SK-N-MC (cell line): ENCODE measurements at regions not wholly inside any gene's neighbourhood (a gene's known extent, or its start where the extent isn't known, plus 50 kb on each side); places are given as distances from the start of the nearest gene placed in this dataset.

ENCODE experiments used
- DNase-seq: peaks from one replicate; pipeline ENCODE4 v3.0.0-alpha.2; 2011; ENCODE audit warnings: low read depth, low spot score
- H3K27ac ChIP-seq: fragments of 200-600 bp; sonication (generic); 2 replicates; pipeline ENCODE4 v1.5.1; 2016; ENCODE audit warnings: mixed run types
- H3K36me3 ChIP-seq: fragments of 200-600 bp; sonication (generic); 2 replicates; pipeline ENCODE4 v1.6.1; 2017; ENCODE audit warnings: antibody characterized with exemption, low read length, mixed read lengths; ENCODE audit not compliant: insufficient read depth
- H3K4me3 ChIP-seq: fragments of 200-600 bp; sonication (generic); 2 replicates; pipeline ENCODE4 v1.5.1; 2016
- H3K9ac ChIP-seq: fragments of 200-600 bp; sonication (generic); 2 replicates; pipeline ENCODE4 v1.8.0; 2017; ENCODE audit warnings: mixed run types, mixed read lengths; ENCODE audit not compliant: insufficient read length
- H3K9me3 ChIP-seq: fragments of 200-600 bp; sonication (generic); 2 replicates; pipeline ENCODE4 v1.6.1; 2017; ENCODE audit warnings: low read depth, mild to moderate bottlenecking, antibody characterized with exemption, low read length, moderate library complexity, mixed read lengths
- EZH2 ChIP-seq: fragments of 200-600 bp; sonication (generic); IDR thresholded peaks from one replicate; pipeline ENCODE4 v1.6.1; 2017; ENCODE audit warnings: antibody characterized with exemption
- FOXP2 ChIP-seq: optimal IDR thresholded peaks from 2 replicates; pipeline ENCODE3; 2011; ENCODE audit warnings: mild to moderate bottlenecking, moderate library complexity; ENCODE audit not compliant: insufficient read depth; ENCODE audit errors: extremely low read length, control extremely low read depth
- POLR2AphosphoS5 ChIP-seq: IDR thresholded peaks from 2 replicates; pipeline ENCODE4 v1.6.1; 2012; ENCODE audit warnings: mild to moderate bottlenecking, low read depth, low read length, borderline replicate concordance

- Histone ChIP-seq H3K4me3 (no peak overlapping the region), H3K9me3 (no peaks in the 10 kb centered on the region), H3K36me3 (no peaks in the 10 kb centered on the region), H3K27ac (no peak overlapping the region), H3K9ac (no peak overlapping the region)
- DNase-seq, result no peak
- TF ChIP-seq POLR2AphosphoS5, result no peak
Measured at GRCh38 chr15:37582852-37583251, 351.6 kb upstream of the TMCO5A start.

- H3K27ac ChIP-seq, result no peak overlapping the region
- DNase-seq, result no peak
- no peak overlapping the region for H3K4me3 ChIP-seq
- H3K36me3 ChIP-seq, result no peaks in the 10 kb centered on the region
- no peaks in the 10 kb centered on the region for H3K9me3 ChIP-seq
- TF ChIP-seq EZH2, result no peak
- H3K9ac ChIP-seq, result no peak overlapping the region
Measured at GRCh38 chr15:37586011-37586583, 348.3 kb upstream of the TMCO5A start.

- Histone ChIP-seq H3K27ac (no peak overlapping the region), H3K4me3 (no peak overlapping the region), H3K36me3 (no peaks in the 10 kb centered on the region), H3K9ac (no peak overlapping the region), H3K9me3 (no peaks in the 10 kb centered on the region)
- no peak for TF ChIP-seq EZH2
- TF ChIP-seq POLR2AphosphoS5, result no peak
- no peak for TF ChIP-seq FOXP2
- DNase-seq, result peak; percentile 50
Measured at GRCh38 chr15:37586976-37587375, 347.5 kb upstream of the TMCO5A start.

- H3K27ac ChIP-seq, result no peak overlapping the region
Measured at GRCh38 chr15:37594417-37594816, 340.0 kb upstream of the TMCO5A start.

GRCh38 chr15:37595426-37595970 is 338.9 kb upstream of the TMCO5A start:
- Histone ChIP-seq H3K9me3 (no peaks in the 10 kb centered on the region), H3K36me3 (no peaks in the 10 kb centered on the region), H3K4me3 (no peak overlapping the region), H3K27ac (no peak overlapping the region), H3K9ac (no peak overlapping the region)
- DNase-seq, result no peak
- no peak for TF ChIP-seq EZH2
- no peak for TF ChIP-seq FOXP2
- TF ChIP-seq POLR2AphosphoS5, result no peak

More at GRCh38 chr15:37594417-37594816, 340.0 kb upstream of the TMCO5A start:
- no peak overlapping the region for H3K4me3 ChIP-seq
- DNase-seq, result no peak
- H3K9me3 ChIP-seq, result no peaks in the 10 kb centered on the region
- no peaks in the 10 kb centered on the region for H3K36me3 ChIP-seq
- no peak overlapping the region for H3K9ac ChIP-seq
- no peak for TF ChIP-seq POLR2AphosphoS5
- TF ChIP-seq EZH2, result no peak
- no peak for TF ChIP-seq FOXP2

- no peak for DNase-seq
- TF ChIP-seq POLR2AphosphoS5 (no peak), FOXP2 (no peak), EZH2 (no peak)
- H3K27ac ChIP-seq, result no peak overlapping the region
Measured at GRCh38 chr15:37599156-37599555, 335.3 kb upstream of the TMCO5A start.

GRCh38 chr15:37616215-37616614 is 318.2 kb upstream of the TMCO5A start:
- Histone ChIP-seq H3K27ac (no peak overlapping the region), H3K4me3 (no peak overlapping the region), H3K9me3 (no peaks in the 10 kb centered on the region), H3K9ac (no peak overlapping the region), H3K36me3 (no peaks in the 10 kb centered on the region)
- no peak for DNase-seq
- TF ChIP-seq POLR2AphosphoS5, result no peak
- TF ChIP-seq FOXP2, result no peak
- TF ChIP-seq EZH2, result no peak

More at GRCh38 chr15:37599156-37599555, 335.3 kb upstream of the TMCO5A start:
- Histone ChIP-seq H3K4me3 (no peak overlapping the region), H3K36me3 (no peaks in the 10 kb centered on the region), H3K9ac (no peak overlapping the region), H3K9me3 (no peaks in the 10 kb centered on the region)

- DNase-seq, result no peak
- no peak overlapping the region for H3K4me3 ChIP-seq
- H3K9ac ChIP-seq, result no peak overlapping the region
Measured at GRCh38 chr15:37618353-37618752, 316.1 kb upstream of the TMCO5A start.

GRCh38 chr15:37619358-37620042 is 314.9 kb upstream of the TMCO5A start:
- no peak for TF ChIP-seq POLR2AphosphoS5
- no peak for TF ChIP-seq EZH2
- no peak for TF ChIP-seq FOXP2
- Histone ChIP-seq H3K27ac (no peak overlapping the region), H3K36me3 (no peaks in the 10 kb centered on the region), H3K9ac (no peak overlapping the region), H3K4me3 (no peak overlapping the region), H3K9me3 (no peaks in the 10 kb centered on the region)
- no peak for DNase-seq

More at GRCh38 chr15:37618353-37618752, 316.1 kb upstream of the TMCO5A start:
- no peaks in the 10 kb centered on the region for H3K9me3 ChIP-seq
- no peak overlapping the region for H3K27ac ChIP-seq
- TF ChIP-seq FOXP2 (no peak), EZH2 (no peak), POLR2AphosphoS5 (no peak)
- no peaks in the 10 kb centered on the region for H3K36me3 ChIP-seq
